Embryonic facial prominence (tissue), 1 donor: ENCODE measurements at regions not wholly inside any gene's neighbourhood (a gene's known extent, or its start where the extent isn't known, plus 50 kb on each side); places are given as distances from the start of the nearest gene placed in this dataset.

Source experiments
- DNase-seq: peaks from one replicate; pipeline ENCODE4 v3.0.0-alpha.2; 2016; ENCODE audit errors: extremely low spot score

DNA sequence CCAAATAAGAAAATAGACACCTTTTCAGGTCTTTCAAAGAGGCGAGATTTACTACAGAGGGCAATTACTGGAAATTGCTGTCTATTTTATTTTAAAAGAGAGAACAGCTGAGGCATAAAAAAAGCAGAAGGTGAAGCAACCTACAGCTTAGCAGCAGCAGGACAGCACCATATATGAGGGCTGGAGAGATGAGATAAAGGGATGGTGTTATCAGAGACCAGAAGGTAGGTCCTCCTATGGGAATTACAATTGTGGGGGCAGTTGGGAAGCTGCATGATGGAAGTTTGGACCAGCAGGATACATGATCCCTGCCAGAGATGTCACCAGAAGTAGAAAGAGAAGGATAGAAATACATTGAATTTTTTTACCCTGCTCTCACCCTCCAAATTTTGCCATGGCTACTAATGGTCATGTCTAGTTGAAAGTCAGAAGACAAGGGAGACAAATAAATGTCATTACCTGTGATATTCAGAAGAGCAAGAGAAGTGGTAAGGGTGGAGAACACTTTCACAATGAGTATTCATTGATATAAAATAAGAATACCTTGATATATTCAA, 77.2 kb upstream of the CALCR start:
- no peak for DNase-seq

DNA sequence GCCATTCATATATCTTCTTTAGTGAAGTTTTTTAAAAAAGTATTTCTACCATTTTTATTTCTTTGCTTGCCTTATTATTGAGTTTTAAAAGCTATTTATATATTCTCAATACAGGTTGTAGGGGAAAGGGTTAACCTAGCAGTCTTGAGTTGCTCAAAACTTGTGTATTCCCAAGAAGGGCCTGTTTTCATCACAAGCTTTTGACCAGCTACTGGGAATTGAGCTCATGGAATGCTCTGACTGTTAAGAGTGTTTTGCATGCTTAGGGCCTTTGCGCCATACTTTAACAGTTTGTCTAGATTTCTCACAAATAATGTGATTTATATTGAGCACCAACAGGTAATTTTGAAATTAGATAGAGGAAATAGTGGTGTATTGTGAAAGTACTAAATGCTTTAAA, 72.0 kb upstream of the CALCR start:
- DNase-seq: no peak

DNA sequence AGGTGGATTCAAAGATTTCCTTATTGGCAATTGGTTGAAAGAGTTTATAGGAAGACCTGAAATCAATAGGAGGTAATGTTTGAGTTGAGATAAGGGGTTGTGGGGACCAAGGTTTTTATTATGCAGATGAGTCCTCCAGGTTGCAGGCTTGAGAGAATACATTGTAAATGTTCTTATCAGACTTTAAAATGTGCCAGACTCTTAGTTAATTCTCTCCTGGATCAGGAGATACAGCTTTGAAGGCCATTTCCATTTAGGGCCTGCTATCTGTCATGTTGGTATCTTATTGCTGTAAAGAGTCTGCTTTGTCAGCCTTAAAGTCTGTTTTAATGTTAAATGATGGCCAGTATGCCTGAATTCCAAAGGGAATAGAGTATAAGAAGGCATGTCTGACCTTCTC, 61.8 kb upstream of the CALCR start:
- DNase-seq: no peak

DNA sequence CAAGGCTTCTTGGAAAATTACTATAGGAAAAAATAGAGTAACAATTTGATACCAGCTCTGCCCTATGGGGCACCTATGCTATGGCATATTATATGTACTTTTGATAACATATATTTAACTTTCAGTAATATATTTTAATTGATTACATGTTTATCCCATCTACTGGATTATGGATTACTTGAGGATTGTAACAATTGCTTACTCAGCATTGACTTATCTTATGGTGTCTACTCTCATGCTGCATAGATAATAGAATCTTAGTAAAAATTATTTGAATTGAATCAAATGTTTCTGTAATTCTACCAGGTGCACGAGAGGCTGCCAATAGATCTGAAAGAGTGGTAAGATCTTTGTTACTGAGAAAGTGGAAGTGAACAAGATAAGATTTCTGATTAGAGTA, 57.8 kb upstream of the CALCR start:
- no peak for DNase-seq

DNA sequence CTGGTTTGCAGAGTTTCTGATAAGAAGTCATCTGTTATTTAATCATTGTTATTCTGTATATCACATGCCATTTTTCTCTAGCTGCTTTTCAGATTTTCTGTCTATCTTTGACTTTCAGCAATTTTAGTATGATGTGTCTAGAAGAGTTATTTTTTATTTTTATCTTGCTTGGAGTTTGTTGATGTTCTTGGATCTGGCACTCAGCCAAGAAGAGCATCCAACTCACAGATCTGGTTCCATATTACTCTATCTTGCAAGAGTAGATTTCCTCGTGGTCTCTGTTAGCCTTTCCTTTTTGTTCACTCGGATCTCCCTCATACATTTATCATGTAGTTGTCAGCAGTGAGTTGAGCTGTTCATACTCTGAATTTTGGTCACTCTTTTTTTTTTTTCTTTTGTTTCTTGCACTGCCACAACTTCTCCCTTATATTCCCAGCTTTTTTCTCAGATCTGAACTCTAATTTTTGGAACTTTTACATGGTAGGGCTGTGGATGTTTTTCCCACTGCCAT, 54.8 kb upstream of the CALCR start:
- no peak for DNase-seq

DNA sequence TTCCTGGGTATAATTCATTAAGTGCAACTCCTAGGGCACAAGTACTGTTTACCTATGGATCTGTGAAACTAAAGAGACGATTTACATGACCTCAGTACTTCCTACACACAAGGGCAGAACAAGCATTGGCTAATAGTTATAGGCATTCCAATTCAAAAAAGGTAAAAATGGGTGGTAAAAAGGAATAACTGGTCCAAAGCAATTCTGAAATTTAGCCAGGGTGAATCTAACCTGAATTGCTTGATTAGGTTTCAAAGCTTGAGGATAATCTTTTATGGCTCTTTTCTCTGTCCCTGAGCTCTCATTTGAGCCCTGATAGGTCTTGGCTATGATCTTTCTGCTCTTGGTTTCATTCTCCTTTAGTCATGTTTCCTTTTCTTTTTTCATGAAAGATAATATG, 52.3 kb upstream of the CALCR start:
- no peak for DNase-seq
